CD14-positive monocyte (primary cell): ENCODE measurements at regions not wholly inside any gene's neighbourhood (a gene's known extent, or its start where the extent isn't known, plus 50 kb on each side); places are given as distances from the start of the nearest gene placed in this dataset.

Experiments
- DNase-seq, 3 donors: peaks; one replicate each; pipeline ENCODE4 v3.0.0-alpha.2; 2011 to 2022
- H2AFZ ChIP-seq: 2 replicates; pipeline ENCODE4 v1.6.0; 2012; ENCODE audit warnings: mild to moderate bottlenecking, low read depth, low read length, inconsistent platforms; ENCODE audit not compliant: insufficient read depth, poor library complexity, severe bottlenecking
- H3K27ac ChIP-seq, 2 donors: 1 replicate in 1 of 2; 2 replicates in 1 of 2; pipeline ENCODE4 v1.5.1; 2012 to 2013; ENCODE audit warnings: low read length in 2 of 2, control low read depth in 1 of 2, inconsistent platforms in 1 of 2, low read depth in 1 of 2, mild to moderate bottlenecking in 1 of 2
- H3K27me3 ChIP-seq, 2 donors: one replicate each; pipeline versions ENCODE4 v1.6.0 to v1.6.1; 2011 to 2013; ENCODE audit warnings: low read length in 2 of 2; ENCODE audit not compliant: control insufficient read depth in 2 of 2, insufficient read depth in 2 of 2
- H3K36me3 ChIP-seq, 2 donors: replicated peaks in 1 of 2; 1 replicate in 1 of 2; 2 replicates in 1 of 2; pipeline versions ENCODE4 v1.5.1 to v1.6.1; 2012 to 2013; ENCODE audit warnings: low read length in 2 of 2, control low read depth in 1 of 2, inconsistent platforms in 1 of 2, mild to moderate bottlenecking in 1 of 2; ENCODE audit not compliant: insufficient read depth in 2 of 2, control insufficient read depth in 1 of 2
- H3K4me1 ChIP-seq, 2 donors: 1 replicate in 1 of 2; 2 replicates in 1 of 2; pipeline versions ENCODE4 v1.5.1 to v1.6.1; 2012 to 2013; ENCODE audit warnings: low read length in 2 of 2, control low read depth in 1 of 2, inconsistent platforms in 1 of 2, mild to moderate bottlenecking in 1 of 2, moderate library complexity in 1 of 2; ENCODE audit not compliant: insufficient read depth in 2 of 2, control insufficient read depth in 1 of 2
- H3K4me2 ChIP-seq: replicated peaks from 2 replicates; pipeline ENCODE3; 2012; ENCODE audit warnings: low read length, moderate library complexity, mild to moderate bottlenecking; ENCODE audit not compliant: poor library complexity, severe bottlenecking; ENCODE audit errors: extremely low read depth
- H3K4me3 ChIP-seq, 3 experiments: fragments of 200-600 bp in 1 of 3; sonication (generic) in 1 of 3; replicated peaks in 1 of 3; 1 replicate in 2 of 3; 2 replicates in 1 of 3; pipeline ENCODE4 v1.5.1; 2011 to 2013; ENCODE audit warnings: low read length in 3 of 3, mild to moderate bottlenecking in 3 of 3, control low read depth in 2 of 3, low read depth in 2 of 3, inconsistent platforms in 1 of 3, moderate library complexity in 1 of 3
- H3K79me2 ChIP-seq: 2 replicates; pipeline ENCODE4 v1.6.0; 2012; ENCODE audit warnings: mild to moderate bottlenecking, control low read depth, inconsistent platforms, low read length, moderate library complexity; ENCODE audit not compliant: insufficient read depth
- H3K9ac ChIP-seq: 2 replicates; pipeline ENCODE4 v1.6.0; 2017; ENCODE audit warnings: low read length, mild to moderate bottlenecking; ENCODE audit not compliant: insufficient read depth, poor library complexity, severe bottlenecking
- H3K9me3 ChIP-seq, 2 donors: replicated peaks in 1 of 2; 1 replicate in 1 of 2; 2 replicates in 1 of 2; pipeline versions ENCODE4 v1.5.1 to v1.6.1; 2012 to 2013; ENCODE audit warnings: low read length in 2 of 2, control low read depth in 1 of 2; ENCODE audit not compliant: control insufficient read depth in 1 of 2, insufficient read depth in 1 of 2
- H4K20me1 ChIP-seq: 2 replicates; pipeline ENCODE4 v1.6.0; 2012; ENCODE audit warnings: mild to moderate bottlenecking, low read length, control low read depth, moderate library complexity; ENCODE audit not compliant: insufficient read depth
- H3K27ac Mint-ChIP-seq, 7 donors: one replicate each; pipeline ENCODE4 v1.8.0; 2020; ENCODE audit warnings: mild to moderate bottlenecking in 7 of 7, mixed read lengths in 7 of 7, moderate library complexity in 6 of 7, inconsistent platforms in 2 of 7
- H3K27me3 Mint-ChIP-seq, 3 donors: one replicate each; pipeline ENCODE4 v1.8.0; 2021 to 2022; ENCODE audit warnings: low read depth in 3 of 3, mild to moderate bottlenecking in 3 of 3, mixed read lengths in 3 of 3, moderate library complexity in 3 of 3, inconsistent platforms in 1 of 3
- H3K36me3 Mint-ChIP-seq, 2 donors: one replicate each; pipeline ENCODE4 v1.8.0; 2020; ENCODE audit warnings: mixed read lengths in 2 of 2, inconsistent platforms in 1 of 2, mild to moderate bottlenecking in 1 of 2
- H3K4me1 Mint-ChIP-seq: one replicate; pipeline ENCODE4 v1.8.0; 2020; ENCODE audit warnings: mild to moderate bottlenecking, mixed read lengths
- H3K4me3 Mint-ChIP-seq, 2 donors: one replicate each; pipeline ENCODE4 v1.8.0; 2020; ENCODE audit warnings: mild to moderate bottlenecking in 2 of 2, mixed read lengths in 2 of 2, moderate library complexity in 1 of 2
- H3K9me3 Mint-ChIP-seq, 7 donors: one replicate each; pipeline ENCODE4 v1.8.0; 2020 to 2022; ENCODE audit warnings: mixed read lengths in 7 of 7, mild to moderate bottlenecking in 6 of 7, moderate library complexity in 6 of 7, inconsistent platforms in 2 of 7
- CTCF ChIP-seq: fragments of 200-600 bp; IDR thresholded peaks from one replicate; pipeline ENCODE4 v1.8.0; 2022; ENCODE audit warnings: antibody characterized with exemption, mild to moderate bottlenecking
- WGBS: methylation state at CpG from one replicate; pipeline ENCODE4 v1.1.5; 2013; ENCODE audit warnings: missing lambda C conversion rate; ENCODE audit not compliant: insufficient coverage; 5-methylcytosine and 5-hydroxymethylcytosine counted together
- intact Hi-C, 2 donors: fragments of 100-400 bp; cut with micrococcal nuclease; formaldehyde crosslinking; loops; one replicate each; pipeline versions ENCODE4 v1.15.0 to v1.15.1; 2023

GRCh38 chr2:18365342-18365741 lies 195.1 kb downstream of the RDH14 start:
- DNase-seq = no peak
- Histone ChIP-seq H2AFZ (no peak overlapping the region), H3K4me3 (no peak overlapping the region), H3K27ac (no peak overlapping the region), H3K27me3 (no peaks in the 10 kb centered on the region), H3K9me3 (no peaks in the 10 kb centered on the region), H3K4me1 (no peaks in the 10 kb centered on the region), H3K79me2 (no peaks in the 10 kb centered on the region), H3K4me2 (no peak overlapping the region), H4K20me1 (no peaks in the 10 kb centered on the region), H3K9ac (no peak overlapping the region), H3K36me3 (no peaks in the 10 kb centered on the region)
- H3K27ac Mint-ChIP-seq = no peak overlapping the region
- no peak overlapping the region for H3K4me3 Mint-ChIP-seq
- H3K9me3 Mint-ChIP-seq = peaks cover 0 to 3% (median 0%) of the 10 kb centered on the region in 7 donors
- H3K4me1 Mint-ChIP-seq = no peaks in the 10 kb centered on the region
- intact Hi-C loops = no loop called here
- TF ChIP-seq CTCF = no peak
- no peaks in the 10 kb centered on the region for H3K36me3 Mint-ChIP-seq
- WGBS = no CpG with 5 or more reads among the region's 2 CpGs
- H3K27me3 Mint-ChIP-seq = peaks cover 0 to 2% (median 0%) of the 10 kb centered on the region in 3 donors

GRCh38 chr2:18363348-18363747 lies 197.1 kb downstream of the RDH14 start:
- no peak for TF ChIP-seq CTCF
- no peak overlapping the region for H3K27ac Mint-ChIP-seq
- no peaks in the 10 kb centered on the region for H3K9me3 ChIP-seq
- H3K27me3 ChIP-seq = no peaks in the 10 kb centered on the region
- H3K4me1 Mint-ChIP-seq = no peaks in the 10 kb centered on the region
- no peak overlapping the region for H3K27ac ChIP-seq
- H3K4me3 ChIP-seq = no peak overlapping the region
- peaks cover 0 to 3% (median 0%) of the 10 kb centered on the region in 7 donors for H3K9me3 Mint-ChIP-seq
- no peak for DNase-seq
- no peaks in the 10 kb centered on the region for H3K36me3 ChIP-seq
- no peak overlapping the region for H3K4me2 ChIP-seq
- intact Hi-C loops = no loop called here
- no peaks in the 10 kb centered on the region for H3K79me2 ChIP-seq
- H2AFZ ChIP-seq = no peak overlapping the region
- H3K9ac ChIP-seq = no peak overlapping the region
- no peak overlapping the region for H3K4me3 Mint-ChIP-seq
- no peaks in the 10 kb centered on the region for H3K4me1 ChIP-seq
- no CpG with 5 or more reads among the region's 3 CpGs for WGBS
- H3K36me3 Mint-ChIP-seq = no peaks in the 10 kb centered on the region
- H4K20me1 ChIP-seq = no peaks in the 10 kb centered on the region
- H3K27me3 Mint-ChIP-seq = peaks cover 0 to 2% (median 0%) of the 10 kb centered on the region in 3 donors
